ENCODE measurements at regions not wholly inside any gene's neighbourhood (a gene's known extent, or its start where the extent isn't known, plus 50 kb on each side); places are given as distances from the start of the nearest gene placed in this dataset.

DNA sequence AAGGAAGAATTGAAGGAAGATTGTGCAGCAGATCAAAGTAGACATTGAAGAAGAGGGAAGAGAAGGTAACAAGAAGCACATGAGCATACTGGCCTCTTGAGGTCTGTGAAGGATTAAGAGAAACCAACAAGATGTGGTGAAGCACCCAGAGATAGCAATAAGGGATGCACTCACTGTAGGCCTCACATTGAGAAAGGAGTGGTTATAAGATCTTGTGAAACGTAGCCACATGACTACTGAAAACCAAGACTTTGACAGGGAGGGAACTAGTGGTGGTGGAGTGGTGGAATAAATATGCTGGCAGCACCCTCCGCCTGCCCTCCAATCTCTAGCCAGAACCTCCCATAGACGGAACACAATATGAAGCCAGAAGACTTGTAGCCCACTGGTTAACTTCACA, 651.2 kb downstream of the DIPK2A start:
- ChIA-PET POLR2A (no interaction called here), CTCF (interaction anchor here (0.5 kb wide), 1 partner anchor 49 kb away, joined by 6 read pairs; no protein-coding TSS in a partner anchor)
- H3K27ac ChIP-seq (ENCODE audit: low read depth, low read length) = no peak overlapping the region
- H3K4me3 ChIP-seq (ENCODE audit: low read depth, low read length) = no peak overlapping the region
- TF ChIP-seq, protein P1, sequence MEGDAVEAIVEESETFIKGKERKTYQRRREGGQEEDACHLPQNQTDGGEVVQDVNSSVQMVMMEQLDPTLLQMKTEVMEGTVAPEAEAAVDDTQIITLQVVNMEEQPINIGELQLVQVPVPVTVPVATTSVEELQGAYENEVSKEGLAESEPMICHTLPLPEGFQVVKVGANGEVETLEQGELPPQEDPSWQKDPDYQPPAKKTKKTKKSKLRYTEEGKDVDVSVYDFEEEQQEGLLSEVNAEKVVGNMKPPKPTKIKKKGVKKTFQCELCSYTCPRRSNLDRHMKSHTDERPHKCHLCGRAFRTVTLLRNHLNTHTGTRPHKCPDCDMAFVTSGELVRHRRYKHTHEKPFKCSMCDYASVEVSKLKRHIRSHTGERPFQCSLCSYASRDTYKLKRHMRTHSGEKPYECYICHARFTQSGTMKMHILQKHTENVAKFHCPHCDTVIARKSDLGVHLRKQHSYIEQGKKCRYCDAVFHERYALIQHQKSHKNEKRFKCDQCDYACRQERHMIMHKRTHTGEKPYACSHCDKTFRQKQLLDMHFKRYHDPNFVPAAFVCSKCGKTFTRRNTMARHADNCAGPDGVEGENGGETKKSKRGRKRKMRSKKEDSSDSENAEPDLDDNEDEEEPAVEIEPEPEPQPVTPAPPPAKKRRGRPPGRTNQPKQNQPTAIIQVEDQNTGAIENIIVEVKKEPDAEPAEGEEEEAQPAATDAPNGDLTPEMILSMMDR (IDR thresholded peaks at IDR 0.05; ENCODE audit: low read depth, low read length) = no peak
- DNase-seq (ENCODE audit: low read depth, low spot score) = no peak
- no peaks in the 10 kb centered on the region for H3K9me3 ChIP-seq (ENCODE audit: control insufficient read depth, insufficient read depth, low read length)
- H3K27me3 ChIP-seq (ENCODE audit: control insufficient read depth, insufficient read depth, low read length) = no peaks in the 10 kb centered on the region

DNA sequence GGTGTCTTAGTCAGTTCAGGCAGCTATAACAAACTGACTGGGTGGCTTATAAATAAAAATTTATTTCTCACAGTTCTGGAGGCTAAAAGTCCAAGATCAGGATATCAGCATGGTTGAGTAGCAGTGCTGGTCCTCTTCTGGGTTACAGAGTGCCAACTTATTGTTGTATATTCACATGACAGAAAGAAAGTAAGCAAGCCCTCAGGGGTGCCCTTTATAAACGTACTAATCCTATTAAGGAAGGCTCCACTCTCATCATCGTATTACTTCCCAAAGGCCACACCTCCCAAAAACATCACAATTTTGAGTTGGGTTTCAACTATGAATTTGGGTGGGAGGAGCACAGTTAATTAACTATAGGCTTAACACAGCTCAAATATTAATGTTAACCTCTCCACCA, 653.0 kb downstream of the DIPK2A start:
- ChIA-PET POLR2A (no interaction called here), CTCF (no interaction called here)
- DNase-seq (ENCODE audit: low read depth, low spot score) = no peak
- Histone ChIP-seq H3K27me3 (ENCODE audit: control insufficient read depth, insufficient read depth, low read length) (no peaks in the 10 kb centered on the region), H3K4me3 (ENCODE audit: low read depth, low read length) (no peak overlapping the region), H3K27ac (ENCODE audit: low read depth, low read length) (no peak overlapping the region), H3K9me3 (ENCODE audit: control insufficient read depth, insufficient read depth, low read length) (no peaks in the 10 kb centered on the region)
- TF ChIP-seq, protein P1 (IDR thresholded peaks at IDR 0.05; ENCODE audit: low read depth, low read length) = no peak

GRCh38 chr3:144626835-144627234, 655.2 kb downstream of the DIPK2A start:
- ChIA-PET POLR2A (no interaction called here), CTCF (no interaction called here)
- TF ChIP-seq, protein P1 (IDR thresholded peaks at IDR 0.05; ENCODE audit: low read depth, low read length) = no peak

GRCh38 chr3:144629381-144629780, 657.8 kb downstream of the DIPK2A start:
- CTCF ChIA-PET = no interaction called here
- Histone ChIP-seq H3K27me3 (ENCODE audit: control insufficient read depth, insufficient read depth, low read length) (no peaks in the 10 kb centered on the region), H3K27ac (ENCODE audit: low read depth, low read length) (no peak overlapping the region), H3K9me3 (ENCODE audit: control insufficient read depth, insufficient read depth, low read length) (no peaks in the 10 kb centered on the region), H3K4me3 (ENCODE audit: low read depth, low read length) (no peak overlapping the region)
- no peak for DNase-seq (ENCODE audit: low read depth, low spot score)
- POLR2A ChIA-PET = no interaction called here
- TF ChIP-seq, protein P1 (IDR thresholded peaks at IDR 0.05; ENCODE audit: low read depth, low read length) = no peak

More at GRCh38 chr3:144626835-144627234, 655.2 kb downstream of the DIPK2A start:
- H3K27ac ChIP-seq (ENCODE audit: low read depth, low read length) = no peak overlapping the region
- DNase-seq (ENCODE audit: low read depth, low spot score) = no peak
- H3K27me3 ChIP-seq (ENCODE audit: control insufficient read depth, insufficient read depth, low read length) = no peaks in the 10 kb centered on the region
- H3K4me3 ChIP-seq (ENCODE audit: low read depth, low read length) = no peak overlapping the region
- H3K9me3 ChIP-seq (ENCODE audit: control insufficient read depth, insufficient read depth, low read length) = no peaks in the 10 kb centered on the region

GRCh38 chr3:144636833-144637232, 665.2 kb downstream of the DIPK2A start:
- H3K27me3 ChIP-seq (ENCODE audit: control insufficient read depth, insufficient read depth, low read length) = no peaks in the 10 kb centered on the region
- ChIA-PET CTCF (no interaction called here), POLR2A (no interaction called here)
- H3K4me3 ChIP-seq (ENCODE audit: low read depth, low read length) = no peak overlapping the region
- DNase-seq (ENCODE audit: low read depth, low spot score) = no peak
- no peak overlapping the region for H3K27ac ChIP-seq (ENCODE audit: low read depth, low read length)
- H3K9me3 ChIP-seq (ENCODE audit: control insufficient read depth, insufficient read depth, low read length) = no peaks in the 10 kb centered on the region
- TF ChIP-seq, protein P1 (IDR thresholded peaks at IDR 0.05; ENCODE audit: low read depth, low read length) = no peak
